ENCODE measurements at regions not wholly inside any gene's neighbourhood (a gene's known extent, or its start where the extent isn't known, plus 50 kb on each side); places are given as distances from the start of the nearest gene placed in this dataset.

DNA sequence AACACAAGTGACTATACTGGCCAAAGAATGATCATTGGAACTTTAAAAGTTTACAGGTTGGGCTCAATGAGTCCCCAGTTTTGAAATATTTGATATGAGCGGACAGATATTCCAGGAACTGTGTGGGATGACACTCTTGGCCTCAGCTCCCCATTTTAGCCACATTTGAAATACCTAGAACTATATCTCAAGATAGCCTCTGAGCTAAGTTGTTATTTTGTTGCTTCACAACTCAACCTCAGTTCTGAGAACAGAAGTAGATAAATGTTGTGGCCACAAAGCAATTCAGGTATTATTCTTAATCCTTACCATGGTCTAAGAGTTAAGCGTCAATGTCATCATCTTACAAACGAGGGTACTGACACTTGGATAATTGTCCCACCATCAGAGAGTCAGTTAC is 172.2 kb upstream of the SETBP1 start:
- TF ChIP-seq EP300 (IDR thresholded peaks at IDR 0.05; ENCODE audit: low read depth) = no peak
- TF ChIP-seq POLR2A (IDR thresholded peaks at IDR 0.05) = no peak
- TF ChIP-seq, protein P1, sequence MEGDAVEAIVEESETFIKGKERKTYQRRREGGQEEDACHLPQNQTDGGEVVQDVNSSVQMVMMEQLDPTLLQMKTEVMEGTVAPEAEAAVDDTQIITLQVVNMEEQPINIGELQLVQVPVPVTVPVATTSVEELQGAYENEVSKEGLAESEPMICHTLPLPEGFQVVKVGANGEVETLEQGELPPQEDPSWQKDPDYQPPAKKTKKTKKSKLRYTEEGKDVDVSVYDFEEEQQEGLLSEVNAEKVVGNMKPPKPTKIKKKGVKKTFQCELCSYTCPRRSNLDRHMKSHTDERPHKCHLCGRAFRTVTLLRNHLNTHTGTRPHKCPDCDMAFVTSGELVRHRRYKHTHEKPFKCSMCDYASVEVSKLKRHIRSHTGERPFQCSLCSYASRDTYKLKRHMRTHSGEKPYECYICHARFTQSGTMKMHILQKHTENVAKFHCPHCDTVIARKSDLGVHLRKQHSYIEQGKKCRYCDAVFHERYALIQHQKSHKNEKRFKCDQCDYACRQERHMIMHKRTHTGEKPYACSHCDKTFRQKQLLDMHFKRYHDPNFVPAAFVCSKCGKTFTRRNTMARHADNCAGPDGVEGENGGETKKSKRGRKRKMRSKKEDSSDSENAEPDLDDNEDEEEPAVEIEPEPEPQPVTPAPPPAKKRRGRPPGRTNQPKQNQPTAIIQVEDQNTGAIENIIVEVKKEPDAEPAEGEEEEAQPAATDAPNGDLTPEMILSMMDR (IDR thresholded peaks at IDR 0.05) = no peak
- TF ChIP-seq POLR2AphosphoS5 (IDR thresholded peaks at IDR 0.05) = no peak

Data from transverse colon (tissue), 4 donors.